SK-N-SH treated with all-trans-retinoic acid at 6 μM for 48 hours (cell line): ENCODE measurements at regions not wholly inside any gene's neighbourhood (a gene's known extent, or its start where the extent isn't known, plus 50 kb on each side); places are given as distances from the start of the nearest gene placed in this dataset.

Source experiments
- ATAC-seq: fragments of 200-7000 bp; cut with Tn5 transposase; 3 replicates; pipeline ENCODE4 v1.9.1; 2020; ENCODE audit warnings: mild to moderate bottlenecking, moderate library complexity
- BACH2 ChIP-seq: fragments of 250-450 bp; sonication (Bioruptor Pico); IDR thresholded peaks from 2 replicates; pipeline ENCODE4 v1.9.0; 2021; ENCODE audit warnings: mild to moderate bottlenecking, borderline replicate concordance
- CSDC2 ChIP-seq: fragments of 250-450 bp; sonication (Bioruptor Pico); IDR thresholded peaks from 2 replicates; pipeline ENCODE4 v1.5.0; 2020; ENCODE audit warnings: mild to moderate bottlenecking, moderate library complexity
- CSRNP3 ChIP-seq: fragments of 250-450 bp; sonication (Bioruptor Pico); IDR thresholded peaks from 2 replicates; pipeline ENCODE4 v1.5.1; 2021; ENCODE audit warnings: mild to moderate bottlenecking, moderate library complexity
- ESRRG ChIP-seq: fragments of 250-450 bp; sonication (Bioruptor Pico); IDR thresholded peaks from 2 replicates; pipeline ENCODE4 v1.6.1; 2021; ENCODE audit warnings: mild to moderate bottlenecking
- GLIS3 ChIP-seq: fragments of 250-450 bp; sonication (Bioruptor Pico); IDR thresholded peaks from 2 replicates; pipeline ENCODE4 v1.5.0; 2020; ENCODE audit warnings: mild to moderate bottlenecking, moderate library complexity
- ISL1 ChIP-seq: fragments of 250-450 bp; sonication (Bioruptor Pico); IDR thresholded peaks from 2 replicates; pipeline ENCODE4 v2.1.2; 2022; ENCODE audit warnings: mild to moderate bottlenecking, moderate library complexity
- OSR1 ChIP-seq: fragments of 250-450 bp; sonication (Bioruptor Pico); IDR thresholded peaks from 2 replicates; pipeline ENCODE4 v1.8.0; 2022; ENCODE audit warnings: moderate library complexity, mild to moderate bottlenecking, inconsistent platforms
- PPARA ChIP-seq: fragments of 250-450 bp; sonication (Bioruptor Pico); IDR thresholded peaks from 2 replicates; pipeline ENCODE4 v1.5.0; 2020; ENCODE audit warnings: mild to moderate bottlenecking, borderline replicate concordance
- RARB ChIP-seq: fragments of 250-450 bp; sonication (Bioruptor Pico); IDR thresholded peaks from 2 replicates; pipeline ENCODE4 v1.8.0; 2021; ENCODE audit warnings: mild to moderate bottlenecking, moderate library complexity
- SNAI2 ChIP-seq: fragments of 250-450 bp; sonication (Bioruptor Pico); IDR thresholded peaks from 2 replicates; pipeline ENCODE4 v1.5.0; 2020; ENCODE audit warnings: mild to moderate bottlenecking, moderate library complexity
- TCF4 ChIP-seq: fragments of 250-450 bp; sonication (Bioruptor Pico); IDR thresholded peaks from 2 replicates; pipeline ENCODE4 v1.8.0; 2021; ENCODE audit warnings: mild to moderate bottlenecking, moderate library complexity, borderline replicate concordance
- TOX ChIP-seq: fragments of 250-450 bp; sonication (Bioruptor Pico); IDR thresholded peaks from 2 replicates; pipeline ENCODE4 v1.8.0; 2021; ENCODE audit warnings: mild to moderate bottlenecking, moderate library complexity, borderline replicate concordance
- TSHZ2 ChIP-seq: fragments of 250-450 bp; sonication (Bioruptor Pico); IDR thresholded peaks from 2 replicates; pipeline ENCODE4 v1.5.0; 2020; ENCODE audit warnings: mild to moderate bottlenecking, moderate library complexity
- ZC3H10 ChIP-seq: fragments of 250-450 bp; sonication (Bioruptor Pico); IDR thresholded peaks from 2 replicates; pipeline ENCODE4 v1.5.1; 2021; ENCODE audit warnings: mild to moderate bottlenecking, moderate library complexity
- ZFP30 ChIP-seq: fragments of 450-650 bp; formaldehyde crosslinking; IDR thresholded peaks from 2 replicates; pipeline ENCODE4 v1.5.0; 2022; ENCODE audit warnings: mild to moderate bottlenecking, moderate library complexity
- ZNF565 ChIP-seq: fragments of 450-650 bp; formaldehyde crosslinking; conservative IDR thresholded peaks from 2 replicates; pipeline ENCODE4 v1.5.0; 2020; ENCODE audit warnings: low read depth, mild to moderate bottlenecking, moderate library complexity
- ZNF70 ChIP-seq: fragments of 450-650 bp; formaldehyde crosslinking; IDR thresholded peaks from 2 replicates; pipeline ENCODE4 v1.5.0; 2020; ENCODE audit warnings: mild to moderate bottlenecking, moderate library complexity
- ZNF8 ChIP-seq: fragments of 450-650 bp; formaldehyde crosslinking; IDR thresholded peaks from 2 replicates; pipeline ENCODE4 v1.5.0; 2020; ENCODE audit warnings: mild to moderate bottlenecking, moderate library complexity
- TF ChIP-seq, protein P1 (sequence below): fragments of 250-450 bp; sonication (Bioruptor Pico); IDR thresholded peaks from 2 replicates; pipeline ENCODE4 v1.8.0; 2020; ENCODE audit warnings: mild to moderate bottlenecking, moderate library complexity, borderline replicate concordance
- TF ChIP-seq, protein P2 (sequence below): fragments of 250-450 bp; sonication (Bioruptor Pico); IDR thresholded peaks from 2 replicates; pipeline ENCODE4 v1.5.1; 2020; ENCODE audit warnings: low read depth, mild to moderate bottlenecking, moderate library complexity
- TF ChIP-seq, protein P3 (sequence below): fragments of 250-450 bp; sonication (Bioruptor Pico); IDR thresholded peaks from 2 replicates; pipeline ENCODE4 v1.8.0; 2021; ENCODE audit warnings: low read depth, mild to moderate bottlenecking, moderate library complexity, borderline replicate concordance

DNA sequence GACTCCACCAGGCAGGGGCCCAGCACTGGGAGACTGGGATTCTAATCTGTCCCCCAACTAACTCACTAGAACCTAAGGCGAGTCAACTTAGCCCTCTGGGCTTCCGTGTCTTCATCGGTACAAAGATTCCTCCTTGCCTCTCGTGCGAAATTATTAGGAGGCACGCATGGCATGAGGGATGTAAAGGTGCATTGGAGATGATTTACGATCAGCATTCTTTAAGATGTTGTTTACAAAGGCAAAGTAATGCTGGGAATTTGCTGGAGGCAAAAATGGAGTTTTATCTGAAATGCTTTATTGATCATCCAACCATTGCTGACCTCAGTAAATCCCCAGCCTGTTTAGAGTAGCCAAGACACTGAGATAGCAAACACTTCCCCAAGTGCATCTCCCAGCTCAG is 171.8 kb upstream of the KLHL29 start:
- no peak for ATAC-seq
- TF ChIP-seq ZNF8 (CRISPR knock-in tag) = no peak
- TF ChIP-seq OSR1 (CRISPR knock-in tag) = no peak
- no peak for TF ChIP-seq ZFP30 (CRISPR knock-in tag)
- TF ChIP-seq TSHZ2 = no peak
- no peak for TF ChIP-seq CSRNP3 (CRISPR knock-in tag)
- no peak for TF ChIP-seq ZC3H10

DNA sequence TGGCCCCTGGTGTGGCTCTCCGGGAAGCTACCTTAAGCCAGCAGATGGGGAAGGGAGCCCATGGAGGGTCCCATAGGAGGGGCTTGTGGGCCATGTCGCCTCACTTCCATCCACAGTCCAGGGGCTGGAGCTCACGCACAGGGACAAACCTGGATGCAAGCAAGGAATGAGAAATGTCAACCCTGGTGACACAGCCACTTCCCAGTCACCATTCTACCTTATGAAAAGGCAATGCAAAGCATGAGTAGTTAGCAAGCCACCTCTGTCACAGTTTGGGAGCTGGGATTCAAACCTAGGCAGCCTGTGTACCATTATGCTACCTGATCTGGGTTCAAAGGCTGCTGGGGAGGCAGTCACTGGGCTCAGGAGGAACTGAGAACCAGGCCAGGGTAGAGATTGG is 170.0 kb upstream of the KLHL29 start:
- no peak for ATAC-seq
- TF ChIP-seq, protein P1, sequence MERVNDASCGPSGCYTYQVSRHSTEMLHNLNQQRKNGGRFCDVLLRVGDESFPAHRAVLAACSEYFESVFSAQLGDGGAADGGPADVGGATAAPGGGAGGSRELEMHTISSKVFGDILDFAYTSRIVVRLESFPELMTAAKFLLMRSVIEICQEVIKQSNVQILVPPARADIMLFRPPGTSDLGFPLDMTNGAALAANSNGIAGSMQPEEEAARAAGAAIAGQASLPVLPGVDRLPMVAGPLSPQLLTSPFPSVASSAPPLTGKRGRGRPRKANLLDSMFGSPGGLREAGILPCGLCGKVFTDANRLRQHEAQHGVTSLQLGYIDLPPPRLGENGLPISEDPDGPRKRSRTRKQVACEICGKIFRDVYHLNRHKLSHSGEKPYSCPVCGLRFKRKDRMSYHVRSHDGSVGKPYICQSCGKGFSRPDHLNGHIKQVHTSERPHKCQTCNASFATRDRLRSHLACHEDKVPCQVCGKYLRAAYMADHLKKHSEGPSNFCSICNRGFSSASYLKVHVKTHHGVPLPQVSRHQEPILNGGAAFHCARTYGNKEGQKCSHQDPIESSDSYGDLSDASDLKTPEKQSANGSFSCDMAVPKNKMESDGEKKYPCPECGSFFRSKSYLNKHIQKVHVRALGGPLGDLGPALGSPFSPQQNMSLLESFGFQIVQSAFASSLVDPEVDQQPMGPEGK (CRISPR knock-in tag) = no peak
- TF ChIP-seq TCF4 (CRISPR knock-in tag) (no peak), ISL1 (no peak), GLIS3 (CRISPR knock-in tag) (no peak), ESRRG (no peak), RARB (CRISPR knock-in tag) (no peak), TOX (CRISPR knock-in tag) (no peak), CSRNP3 (CRISPR knock-in tag) (no peak), OSR1 (CRISPR knock-in tag) (no peak), PPARA (CRISPR knock-in tag) (no peak), ZNF70 (CRISPR knock-in tag) (no peak), BACH2 (CRISPR knock-in tag) (no peak), ZNF565 (CRISPR knock-in tag) (no peak), ZNF8 (CRISPR knock-in tag) (no peak), CSDC2 (no peak), ZC3H10 (no peak), TSHZ2 (no peak), SNAI2 (CRISPR knock-in tag) (no peak)
- TF ChIP-seq, protein P2, sequence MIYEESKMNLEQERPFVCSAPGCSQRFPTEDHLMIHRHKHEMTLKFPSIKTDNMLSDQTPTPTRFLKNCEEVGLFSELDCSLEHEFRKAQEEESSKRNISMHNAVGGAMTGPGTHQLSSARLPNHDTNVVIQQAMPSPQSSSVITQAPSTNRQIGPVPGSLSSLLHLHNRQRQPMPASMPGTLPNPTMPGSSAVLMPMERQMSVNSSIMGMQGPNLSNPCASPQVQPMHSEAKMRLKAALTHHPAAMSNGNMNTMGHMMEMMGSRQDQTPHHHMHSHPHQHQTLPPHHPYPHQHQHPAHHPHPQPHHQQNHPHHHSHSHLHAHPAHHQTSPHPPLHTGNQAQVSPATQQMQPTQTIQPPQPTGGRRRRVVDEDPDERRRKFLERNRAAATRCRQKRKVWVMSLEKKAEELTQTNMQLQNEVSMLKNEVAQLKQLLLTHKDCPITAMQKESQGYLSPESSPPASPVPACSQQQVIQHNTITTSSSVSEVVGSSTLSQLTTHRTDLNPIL (CRISPR knock-in tag) = no peak
- TF ChIP-seq, protein P3, sequence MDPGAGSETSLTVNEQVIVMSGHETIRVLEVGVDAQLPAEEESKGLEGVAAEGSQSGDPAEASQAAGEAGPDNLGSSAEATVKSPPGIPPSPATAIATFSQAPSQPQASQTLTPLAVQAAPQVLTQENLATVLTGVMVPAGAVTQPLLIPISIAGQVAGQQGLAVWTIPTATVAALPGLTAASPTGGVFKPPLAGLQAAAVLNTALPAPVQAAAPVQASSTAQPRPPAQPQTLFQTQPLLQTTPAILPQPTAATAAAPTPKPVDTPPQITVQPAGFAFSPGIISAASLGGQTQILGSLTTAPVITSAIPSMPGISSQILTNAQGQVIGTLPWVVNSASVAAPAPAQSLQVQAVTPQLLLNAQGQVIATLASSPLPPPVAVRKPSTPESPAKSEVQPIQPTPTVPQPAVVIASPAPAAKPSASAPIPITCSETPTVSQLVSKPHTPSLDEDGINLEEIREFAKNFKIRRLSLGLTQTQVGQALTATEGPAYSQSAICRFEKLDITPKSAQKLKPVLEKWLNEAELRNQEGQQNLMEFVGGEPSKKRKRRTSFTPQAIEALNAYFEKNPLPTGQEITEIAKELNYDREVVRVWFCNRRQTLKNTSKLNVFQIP (CRISPR knock-in tag) = no peak
